GM10266 (cell line): ENCODE measurements at regions not wholly inside any gene's neighbourhood (a gene's known extent, or its start where the extent isn't known, plus 50 kb on each side); places are given as distances from the start of the nearest gene placed in this dataset.

Experiments used
- DNase-seq: peaks from one replicate; pipeline ENCODE4 v3.0.0; 2012; ENCODE audit errors: extremely low spot score
- CTCF ChIP-seq: IDR thresholded peaks from 2 replicates; pipeline ENCODE4 v1.5.1; 2012; ENCODE audit warnings: mild to moderate bottlenecking, low read depth; ENCODE audit not compliant: control insufficient read depth, insufficient read depth; ENCODE audit errors: missing control alignments

GRCh38 chr7:118041251-118041878 lies 142.6 kb upstream of the LSM8 start:
- DNase-seq, result no peak
- TF ChIP-seq CTCF, result no peak

GRCh38 chr7:118045629-118046028 lies 138.3 kb upstream of the LSM8 start:
- no peak for DNase-seq
- no peak for TF ChIP-seq CTCF

GRCh38 chr7:118046086-118046485 lies 137.9 kb upstream of the LSM8 start:
- DNase-seq, result no peak
- TF ChIP-seq CTCF, result no peak

- no peak for DNase-seq
- no peak for TF ChIP-seq CTCF
Measured at GRCh38 chr7:118046801-118047200, 137.2 kb upstream of the LSM8 start.

- TF ChIP-seq CTCF, result no peak
- no peak for DNase-seq
Measured at GRCh38 chr7:118052336-118052735, 131.6 kb upstream of the LSM8 start.

GRCh38 chr7:118053353-118053752 lies 130.6 kb upstream of the LSM8 start:
- no peak for TF ChIP-seq CTCF

GRCh38 chr7:118054529-118054928 lies 129.4 kb upstream of the LSM8 start:
- TF ChIP-seq CTCF, result no peak
- DNase-seq, result no peak

More at GRCh38 chr7:118053353-118053752, 130.6 kb upstream of the LSM8 start:
- no peak for DNase-seq
